WTC11 (cell line): ENCODE measurements at regions not wholly inside any gene's neighbourhood (a gene's known extent, or its start where the extent isn't known, plus 50 kb on each side); places are given as distances from the start of the nearest gene placed in this dataset.

Source experiments
- ATF1 ChIP-seq: sonication (generic); formaldehyde crosslinking; IDR thresholded peaks from 2 replicates; pipeline ENCODE4 v1.8.1; 2023; ENCODE audit warnings: mild to moderate bottlenecking, moderate library complexity, missing genetic modification reagents
- PRRX2 ChIP-seq: fragments of 250-450 bp; sonication (Bioruptor Pico); IDR thresholded peaks from 2 replicates; pipeline ENCODE4 v1.8.0; 2021; ENCODE audit warnings: mild to moderate bottlenecking
- RORB ChIP-seq: fragments of 250-450 bp; sonication (Bioruptor Pico); IDR thresholded peaks from 2 replicates; pipeline ENCODE4 v1.9.0; 2021; ENCODE audit warnings: mild to moderate bottlenecking
- TEAD1 ChIP-seq: sonication (generic); formaldehyde crosslinking; IDR thresholded peaks from 2 replicates; pipeline ENCODE4 v1.8.0; 2022; ENCODE audit warnings: mild to moderate bottlenecking, missing genetic modification reagents
- ZNF138 ChIP-seq: sonication (generic); formaldehyde crosslinking; conservative IDR thresholded peaks from 2 replicates; pipeline ENCODE4 v1.8.1; 2022; ENCODE audit warnings: mild to moderate bottlenecking, moderate library complexity, missing genetic modification reagents
- TF ChIP-seq, protein P1 (sequence below): fragments of 200-600 bp; IDR thresholded peaks from 2 replicates; pipeline ENCODE4 v1.8.0; 2022; ENCODE audit warnings: antibody characterized with exemption
- TF ChIP-seq, protein P2 (sequence below): sonication (generic); formaldehyde crosslinking; IDR thresholded peaks from 2 replicates; pipeline ENCODE4 v1.8.0; 2022; ENCODE audit warnings: mild to moderate bottlenecking, missing genetic modification reagents
- TF ChIP-seq, protein P3 (sequence below): sonication (generic); formaldehyde crosslinking; IDR thresholded peaks from 2 replicates; pipeline ENCODE4 v1.8.1; 2023; ENCODE audit warnings: mild to moderate bottlenecking, missing genetic modification reagents
- TF ChIP-seq, protein P4 (sequence below): fragments of 250-450 bp; sonication (Bioruptor Pico); IDR thresholded peaks from 2 replicates; pipeline ENCODE4 v1.9.0; 2021; ENCODE audit warnings: mild to moderate bottlenecking, borderline replicate concordance

DNA sequence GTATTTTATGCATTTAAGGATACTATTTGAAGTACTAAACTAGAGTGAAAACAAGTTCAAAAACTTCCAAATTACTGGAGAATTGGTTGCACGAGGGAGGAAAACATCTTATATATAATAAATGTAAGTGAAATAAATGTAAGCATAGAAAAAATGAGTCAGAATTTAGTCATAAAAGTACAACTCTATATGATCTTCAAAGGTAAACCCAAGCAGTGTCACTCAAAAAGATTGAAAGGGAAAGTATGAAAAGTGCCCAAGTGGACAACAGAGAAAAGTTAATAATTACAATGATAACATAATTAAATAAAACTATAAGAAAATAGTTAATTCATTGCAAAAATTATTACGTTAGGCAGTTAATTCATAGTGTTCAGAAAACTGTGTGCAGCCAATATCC is 2288.5 kb upstream of the C9orf72 start:
- TF ChIP-seq, protein P1, sequence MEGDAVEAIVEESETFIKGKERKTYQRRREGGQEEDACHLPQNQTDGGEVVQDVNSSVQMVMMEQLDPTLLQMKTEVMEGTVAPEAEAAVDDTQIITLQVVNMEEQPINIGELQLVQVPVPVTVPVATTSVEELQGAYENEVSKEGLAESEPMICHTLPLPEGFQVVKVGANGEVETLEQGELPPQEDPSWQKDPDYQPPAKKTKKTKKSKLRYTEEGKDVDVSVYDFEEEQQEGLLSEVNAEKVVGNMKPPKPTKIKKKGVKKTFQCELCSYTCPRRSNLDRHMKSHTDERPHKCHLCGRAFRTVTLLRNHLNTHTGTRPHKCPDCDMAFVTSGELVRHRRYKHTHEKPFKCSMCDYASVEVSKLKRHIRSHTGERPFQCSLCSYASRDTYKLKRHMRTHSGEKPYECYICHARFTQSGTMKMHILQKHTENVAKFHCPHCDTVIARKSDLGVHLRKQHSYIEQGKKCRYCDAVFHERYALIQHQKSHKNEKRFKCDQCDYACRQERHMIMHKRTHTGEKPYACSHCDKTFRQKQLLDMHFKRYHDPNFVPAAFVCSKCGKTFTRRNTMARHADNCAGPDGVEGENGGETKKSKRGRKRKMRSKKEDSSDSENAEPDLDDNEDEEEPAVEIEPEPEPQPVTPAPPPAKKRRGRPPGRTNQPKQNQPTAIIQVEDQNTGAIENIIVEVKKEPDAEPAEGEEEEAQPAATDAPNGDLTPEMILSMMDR: no peak
- TF ChIP-seq, protein P2, sequence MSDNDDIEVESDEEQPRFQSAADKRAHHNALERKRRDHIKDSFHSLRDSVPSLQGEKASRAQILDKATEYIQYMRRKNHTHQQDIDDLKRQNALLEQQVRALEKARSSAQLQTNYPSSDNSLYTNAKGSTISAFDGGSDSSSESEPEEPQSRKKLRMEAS: no peak
- TF ChIP-seq, protein P3, sequence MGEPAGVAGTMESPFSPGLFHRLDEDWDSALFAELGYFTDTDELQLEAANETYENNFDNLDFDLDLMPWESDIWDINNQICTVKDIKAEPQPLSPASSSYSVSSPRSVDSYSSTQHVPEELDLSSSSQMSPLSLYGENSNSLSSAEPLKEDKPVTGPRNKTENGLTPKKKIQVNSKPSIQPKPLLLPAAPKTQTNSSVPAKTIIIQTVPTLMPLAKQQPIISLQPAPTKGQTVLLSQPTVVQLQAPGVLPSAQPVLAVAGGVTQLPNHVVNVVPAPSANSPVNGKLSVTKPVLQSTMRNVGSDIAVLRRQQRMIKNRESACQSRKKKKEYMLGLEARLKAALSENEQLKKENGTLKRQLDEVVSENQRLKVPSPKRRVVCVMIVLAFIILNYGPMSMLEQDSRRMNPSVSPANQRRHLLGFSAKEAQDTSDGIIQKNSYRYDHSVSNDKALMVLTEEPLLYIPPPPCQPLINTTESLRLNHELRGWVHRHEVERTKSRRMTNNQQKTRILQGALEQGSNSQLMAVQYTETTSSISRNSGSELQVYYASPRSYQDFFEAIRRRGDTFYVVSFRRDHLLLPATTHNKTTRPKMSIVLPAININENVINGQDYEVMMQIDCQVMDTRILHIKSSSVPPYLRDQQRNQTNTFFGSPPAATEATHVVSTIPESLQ (CRISPR knock-in tag): no peak
- TF ChIP-seq ATF1 (CRISPR knock-in tag): no peak
- TF ChIP-seq PRRX2: no peak
- TF ChIP-seq TEAD1: no peak
- TF ChIP-seq RORB: no peak
- TF ChIP-seq, protein P4, sequence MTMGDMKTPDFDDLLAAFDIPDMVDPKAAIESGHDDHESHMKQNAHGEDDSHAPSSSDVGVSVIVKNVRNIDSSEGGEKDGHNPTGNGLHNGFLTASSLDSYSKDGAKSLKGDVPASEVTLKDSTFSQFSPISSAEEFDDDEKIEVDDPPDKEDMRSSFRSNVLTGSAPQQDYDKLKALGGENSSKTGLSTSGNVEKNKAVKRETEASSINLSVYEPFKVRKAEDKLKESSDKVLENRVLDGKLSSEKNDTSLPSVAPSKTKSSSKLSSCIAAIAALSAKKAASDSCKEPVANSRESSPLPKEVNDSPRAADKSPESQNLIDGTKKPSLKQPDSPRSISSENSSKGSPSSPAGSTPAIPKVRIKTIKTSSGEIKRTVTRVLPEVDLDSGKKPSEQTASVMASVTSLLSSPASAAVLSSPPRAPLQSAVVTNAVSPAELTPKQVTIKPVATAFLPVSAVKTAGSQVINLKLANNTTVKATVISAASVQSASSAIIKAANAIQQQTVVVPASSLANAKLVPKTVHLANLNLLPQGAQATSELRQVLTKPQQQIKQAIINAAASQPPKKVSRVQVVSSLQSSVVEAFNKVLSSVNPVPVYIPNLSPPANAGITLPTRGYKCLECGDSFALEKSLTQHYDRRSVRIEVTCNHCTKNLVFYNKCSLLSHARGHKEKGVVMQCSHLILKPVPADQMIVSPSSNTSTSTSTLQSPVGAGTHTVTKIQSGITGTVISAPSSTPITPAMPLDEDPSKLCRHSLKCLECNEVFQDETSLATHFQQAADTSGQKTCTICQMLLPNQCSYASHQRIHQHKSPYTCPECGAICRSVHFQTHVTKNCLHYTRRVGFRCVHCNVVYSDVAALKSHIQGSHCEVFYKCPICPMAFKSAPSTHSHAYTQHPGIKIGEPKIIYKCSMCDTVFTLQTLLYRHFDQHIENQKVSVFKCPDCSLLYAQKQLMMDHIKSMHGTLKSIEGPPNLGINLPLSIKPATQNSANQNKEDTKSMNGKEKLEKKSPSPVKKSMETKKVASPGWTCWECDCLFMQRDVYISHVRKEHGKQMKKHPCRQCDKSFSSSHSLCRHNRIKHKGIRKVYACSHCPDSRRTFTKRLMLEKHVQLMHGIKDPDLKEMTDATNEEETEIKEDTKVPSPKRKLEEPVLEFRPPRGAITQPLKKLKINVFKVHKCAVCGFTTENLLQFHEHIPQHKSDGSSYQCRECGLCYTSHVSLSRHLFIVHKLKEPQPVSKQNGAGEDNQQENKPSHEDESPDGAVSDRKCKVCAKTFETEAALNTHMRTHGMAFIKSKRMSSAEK: no peak
- no peak for TF ChIP-seq ZNF138 (CRISPR knock-in tag)
